ENCODE measurements at regions not wholly inside any gene's neighbourhood (a gene's known extent, or its start where the extent isn't known, plus 50 kb on each side); places are given as distances from the start of the nearest gene placed in this dataset.

DNA sequence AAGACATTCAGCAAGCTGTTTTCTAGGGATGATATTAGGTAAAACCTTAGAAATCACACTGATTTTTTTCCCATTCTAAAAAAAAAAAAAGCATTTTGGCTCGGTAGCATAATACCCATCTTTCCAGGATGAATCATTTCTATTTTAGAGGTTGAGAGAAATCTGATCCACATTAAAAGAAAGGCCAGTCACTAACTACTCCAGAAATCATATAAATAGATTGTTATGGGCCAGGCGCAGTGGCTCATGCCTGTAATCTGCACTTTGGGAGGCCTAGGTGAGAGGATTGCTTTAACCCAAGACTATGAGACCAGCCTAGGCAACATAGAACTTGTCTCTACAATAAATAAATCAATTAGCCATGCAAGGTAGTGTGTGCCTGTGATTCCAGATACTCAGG lies 164.3 kb downstream of the BAMBI start:
- TF ChIP-seq STAT1 (IDR thresholded peaks at IDR 0.05; ENCODE audit: unreplicated experiment) (no peak), CREB1 (CRISPR knock-in tag; IDR thresholded peaks at IDR 0.05; ENCODE audit: low read depth) (no peak), EZH2phosphoT487 (IDR thresholded peaks at IDR 0.05; ENCODE audit: unreplicated experiment) (no peak), EZH2 (IDR thresholded peaks at IDR 0.05; ENCODE audit: low read depth, unreplicated experiment) (no peak), JUNB (IDR thresholded peaks at IDR 0.05; ENCODE audit: unreplicated experiment) (no peak), POLR2AphosphoS5 (IDR thresholded peaks at IDR 0.05; ENCODE audit: low read depth) (no peak), ZNF331 (CRISPR knock-in tag; IDR thresholded peaks at IDR 0.05; ENCODE audit: low read depth) (no peak), NANOG (IDR thresholded peaks at IDR 0.05; ENCODE audit: borderline replicate concordance) (no peak), ZNF114 (CRISPR knock-in tag; IDR thresholded peaks at IDR 0.05) (no peak)
- TF ChIP-seq, protein P1, sequence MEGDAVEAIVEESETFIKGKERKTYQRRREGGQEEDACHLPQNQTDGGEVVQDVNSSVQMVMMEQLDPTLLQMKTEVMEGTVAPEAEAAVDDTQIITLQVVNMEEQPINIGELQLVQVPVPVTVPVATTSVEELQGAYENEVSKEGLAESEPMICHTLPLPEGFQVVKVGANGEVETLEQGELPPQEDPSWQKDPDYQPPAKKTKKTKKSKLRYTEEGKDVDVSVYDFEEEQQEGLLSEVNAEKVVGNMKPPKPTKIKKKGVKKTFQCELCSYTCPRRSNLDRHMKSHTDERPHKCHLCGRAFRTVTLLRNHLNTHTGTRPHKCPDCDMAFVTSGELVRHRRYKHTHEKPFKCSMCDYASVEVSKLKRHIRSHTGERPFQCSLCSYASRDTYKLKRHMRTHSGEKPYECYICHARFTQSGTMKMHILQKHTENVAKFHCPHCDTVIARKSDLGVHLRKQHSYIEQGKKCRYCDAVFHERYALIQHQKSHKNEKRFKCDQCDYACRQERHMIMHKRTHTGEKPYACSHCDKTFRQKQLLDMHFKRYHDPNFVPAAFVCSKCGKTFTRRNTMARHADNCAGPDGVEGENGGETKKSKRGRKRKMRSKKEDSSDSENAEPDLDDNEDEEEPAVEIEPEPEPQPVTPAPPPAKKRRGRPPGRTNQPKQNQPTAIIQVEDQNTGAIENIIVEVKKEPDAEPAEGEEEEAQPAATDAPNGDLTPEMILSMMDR (conservative IDR thresholded peaks at IDR 0.05; ENCODE audit: low read depth in 2 of 2): no peak
- TF ChIP-seq, protein P2, sequence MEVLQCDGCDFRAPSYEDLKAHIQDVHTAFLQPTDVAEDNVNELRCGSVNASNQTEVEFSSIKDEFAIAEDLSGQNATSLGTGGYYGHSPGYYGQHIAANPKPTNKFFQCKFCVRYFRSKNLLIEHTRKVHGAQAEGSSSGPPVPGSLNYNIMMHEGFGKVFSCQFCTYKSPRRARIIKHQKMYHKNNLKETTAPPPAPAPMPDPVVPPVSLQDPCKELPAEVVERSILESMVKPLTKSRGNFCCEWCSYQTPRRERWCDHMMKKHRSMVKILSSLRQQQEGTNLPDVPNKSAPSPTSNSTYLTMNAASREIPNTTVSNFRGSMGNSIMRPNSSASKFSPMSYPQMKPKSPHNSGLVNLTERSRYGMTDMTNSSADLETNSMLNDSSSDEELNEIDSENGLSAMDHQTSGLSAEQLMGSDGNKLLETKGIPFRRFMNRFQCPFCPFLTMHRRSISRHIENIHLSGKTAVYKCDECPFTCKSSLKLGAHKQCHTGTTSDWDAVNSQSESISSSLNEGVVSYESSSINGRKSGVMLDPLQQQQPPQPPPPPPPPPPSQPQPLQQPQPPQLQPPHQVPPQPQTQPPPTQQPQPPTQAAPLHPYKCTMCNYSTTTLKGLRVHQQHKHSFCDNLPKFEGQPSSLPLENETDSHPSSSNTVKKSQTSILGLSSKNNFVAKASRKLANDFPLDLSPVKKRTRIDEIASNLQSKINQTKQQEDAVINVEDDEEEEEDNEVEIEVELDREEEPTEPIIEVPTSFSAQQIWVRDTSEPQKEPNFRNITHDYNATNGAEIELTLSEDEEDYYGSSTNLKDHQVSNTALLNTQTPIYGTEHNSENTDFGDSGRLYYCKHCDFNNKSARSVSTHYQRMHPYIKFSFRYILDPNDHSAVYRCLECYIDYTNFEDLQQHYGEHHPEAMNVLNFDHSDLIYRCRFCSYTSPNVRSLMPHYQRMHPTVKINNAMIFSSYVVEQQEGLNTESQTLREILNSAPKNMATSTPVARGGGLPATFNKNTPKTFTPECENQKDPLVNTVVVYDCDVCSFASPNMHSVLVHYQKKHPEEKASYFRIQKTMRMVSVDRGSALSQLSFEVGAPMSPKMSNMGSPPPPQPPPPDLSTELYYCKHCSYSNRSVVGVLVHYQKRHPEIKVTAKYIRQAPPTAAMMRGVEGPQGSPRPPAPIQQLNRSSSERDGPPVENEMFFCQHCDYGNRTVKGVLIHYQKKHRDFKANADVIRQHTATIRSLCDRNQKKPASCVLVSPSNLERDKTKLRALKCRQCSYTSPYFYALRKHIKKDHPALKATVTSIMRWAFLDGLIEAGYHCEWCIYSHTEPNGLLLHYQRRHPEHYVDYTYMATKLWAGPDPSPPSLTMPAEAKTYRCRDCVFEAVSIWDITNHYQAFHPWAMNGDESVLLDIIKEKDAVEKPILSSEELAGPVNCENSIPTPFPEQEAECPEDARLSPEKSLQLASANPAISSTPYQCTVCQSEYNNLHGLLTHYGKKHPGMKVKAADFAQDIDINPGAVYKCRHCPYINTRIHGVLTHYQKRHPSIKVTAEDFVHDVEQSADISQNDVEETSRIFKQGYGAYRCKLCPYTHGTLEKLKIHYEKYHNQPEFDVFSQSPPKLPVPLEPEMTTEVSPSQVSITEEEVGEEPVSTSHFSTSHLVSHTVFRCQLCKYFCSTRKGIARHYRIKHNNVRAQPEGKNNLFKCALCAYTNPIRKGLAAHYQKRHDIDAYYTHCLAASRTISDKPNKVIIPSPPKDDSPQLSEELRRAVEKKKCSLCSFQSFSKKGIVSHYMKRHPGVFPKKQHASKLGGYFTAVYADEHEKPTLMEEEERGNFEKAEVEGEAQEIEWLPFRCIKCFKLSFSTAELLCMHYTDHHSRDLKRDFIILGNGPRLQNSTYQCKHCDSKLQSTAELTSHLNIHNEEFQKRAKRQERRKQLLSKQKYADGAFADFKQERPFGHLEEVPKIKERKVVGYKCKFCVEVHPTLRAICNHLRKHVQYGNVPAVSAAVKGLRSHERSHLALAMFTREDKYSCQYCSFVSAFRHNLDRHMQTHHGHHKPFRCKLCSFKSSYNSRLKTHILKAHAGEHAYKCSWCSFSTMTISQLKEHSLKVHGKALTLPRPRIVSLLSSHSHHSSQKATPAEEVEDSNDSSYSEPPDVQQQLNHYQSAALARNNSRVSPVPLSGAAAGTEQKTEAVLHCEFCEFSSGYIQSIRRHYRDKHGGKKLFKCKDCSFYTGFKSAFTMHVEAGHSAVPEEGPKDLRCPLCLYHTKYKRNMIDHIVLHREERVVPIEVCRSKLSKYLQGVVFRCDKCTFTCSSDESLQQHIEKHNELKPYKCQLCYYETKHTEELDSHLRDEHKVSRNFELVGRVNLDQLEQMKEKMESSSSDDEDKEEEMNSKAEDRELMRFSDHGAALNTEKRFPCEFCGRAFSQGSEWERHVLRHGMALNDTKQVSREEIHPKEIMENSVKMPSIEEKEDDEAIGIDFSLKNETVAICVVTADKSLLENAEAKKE (CRISPR knock-in tag; IDR thresholded peaks at IDR 0.05): no peak
- TF ChIP-seq, protein P3, sequence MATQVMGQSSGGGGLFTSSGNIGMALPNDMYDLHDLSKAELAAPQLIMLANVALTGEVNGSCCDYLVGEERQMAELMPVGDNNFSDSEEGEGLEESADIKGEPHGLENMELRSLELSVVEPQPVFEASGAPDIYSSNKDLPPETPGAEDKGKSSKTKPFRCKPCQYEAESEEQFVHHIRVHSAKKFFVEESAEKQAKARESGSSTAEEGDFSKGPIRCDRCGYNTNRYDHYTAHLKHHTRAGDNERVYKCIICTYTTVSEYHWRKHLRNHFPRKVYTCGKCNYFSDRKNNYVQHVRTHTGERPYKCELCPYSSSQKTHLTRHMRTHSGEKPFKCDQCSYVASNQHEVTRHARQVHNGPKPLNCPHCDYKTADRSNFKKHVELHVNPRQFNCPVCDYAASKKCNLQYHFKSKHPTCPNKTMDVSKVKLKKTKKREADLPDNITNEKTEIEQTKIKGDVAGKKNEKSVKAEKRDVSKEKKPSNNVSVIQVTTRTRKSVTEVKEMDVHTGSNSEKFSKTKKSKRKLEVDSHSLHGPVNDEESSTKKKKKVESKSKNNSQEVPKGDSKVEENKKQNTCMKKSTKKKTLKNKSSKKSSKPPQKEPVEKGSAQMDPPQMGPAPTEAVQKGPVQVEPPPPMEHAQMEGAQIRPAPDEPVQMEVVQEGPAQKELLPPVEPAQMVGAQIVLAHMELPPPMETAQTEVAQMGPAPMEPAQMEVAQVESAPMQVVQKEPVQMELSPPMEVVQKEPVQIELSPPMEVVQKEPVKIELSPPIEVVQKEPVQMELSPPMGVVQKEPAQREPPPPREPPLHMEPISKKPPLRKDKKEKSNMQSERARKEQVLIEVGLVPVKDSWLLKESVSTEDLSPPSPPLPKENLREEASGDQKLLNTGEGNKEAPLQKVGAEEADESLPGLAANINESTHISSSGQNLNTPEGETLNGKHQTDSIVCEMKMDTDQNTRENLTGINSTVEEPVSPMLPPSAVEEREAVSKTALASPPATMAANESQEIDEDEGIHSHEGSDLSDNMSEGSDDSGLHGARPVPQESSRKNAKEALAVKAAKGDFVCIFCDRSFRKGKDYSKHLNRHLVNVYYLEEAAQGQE (IDR thresholded peaks at IDR 0.05; ENCODE audit: unreplicated experiment): no peak
- TF ChIP-seq, protein P4, sequence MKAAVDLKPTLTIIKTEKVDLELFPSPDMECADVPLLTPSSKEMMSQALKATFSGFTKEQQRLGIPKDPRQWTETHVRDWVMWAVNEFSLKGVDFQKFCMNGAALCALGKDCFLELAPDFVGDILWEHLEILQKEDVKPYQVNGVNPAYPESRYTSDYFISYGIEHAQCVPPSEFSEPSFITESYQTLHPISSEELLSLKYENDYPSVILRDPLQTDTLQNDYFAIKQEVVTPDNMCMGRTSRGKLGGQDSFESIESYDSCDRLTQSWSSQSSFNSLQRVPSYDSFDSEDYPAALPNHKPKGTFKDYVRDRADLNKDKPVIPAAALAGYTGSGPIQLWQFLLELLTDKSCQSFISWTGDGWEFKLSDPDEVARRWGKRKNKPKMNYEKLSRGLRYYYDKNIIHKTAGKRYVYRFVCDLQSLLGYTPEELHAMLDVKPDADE (IDR thresholded peaks at IDR 0.05): no peak

Data from GM23338 (cell line).